HG03457 (cell line): ENCODE measurements at regions not wholly inside any gene's neighbourhood (a gene's known extent, or its start where the extent isn't known, plus 50 kb on each side); places are given as distances from the start of the nearest gene placed in this dataset.
"Not testable (repeated sequence)": the region's sequence is repeated elsewhere in the genome, so short reads cannot be mapped to it uniquely, and the experiment has no call there.

Experiments used
- ATAC-seq: cut with Tn5 transposase; IDR thresholded peaks from one replicate; pipeline ENCODE4 v1.9.1; 2021; ENCODE audit warnings: moderate number of reproducible peaks; ENCODE audit not compliant: unreplicated experiment

DNA sequence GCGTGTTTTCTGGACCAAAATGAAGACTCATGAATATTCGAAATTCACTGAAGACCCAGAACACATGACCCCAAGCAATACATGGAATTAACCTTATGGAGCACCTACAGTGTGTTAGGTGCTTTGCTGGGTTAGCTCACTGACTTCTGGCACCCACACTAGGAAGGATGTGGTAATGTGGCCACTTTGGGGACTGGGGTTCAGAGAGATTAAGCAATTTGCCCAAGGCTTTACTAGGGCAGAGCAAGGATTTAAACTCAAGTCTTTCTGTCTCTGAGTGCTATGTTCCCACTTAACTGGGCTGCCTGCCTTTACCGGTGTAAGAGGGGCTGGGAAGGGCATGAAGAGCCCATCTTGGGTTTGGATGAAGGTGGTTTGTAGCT is 162.0 kb upstream of the ATP6AP2 start:
- no peak for ATAC-seq

GRCh38 chrX:40418146-40418812 is 162.5 kb upstream of the ATP6AP2 start:
- ATAC-seq, result no peak

DNA sequence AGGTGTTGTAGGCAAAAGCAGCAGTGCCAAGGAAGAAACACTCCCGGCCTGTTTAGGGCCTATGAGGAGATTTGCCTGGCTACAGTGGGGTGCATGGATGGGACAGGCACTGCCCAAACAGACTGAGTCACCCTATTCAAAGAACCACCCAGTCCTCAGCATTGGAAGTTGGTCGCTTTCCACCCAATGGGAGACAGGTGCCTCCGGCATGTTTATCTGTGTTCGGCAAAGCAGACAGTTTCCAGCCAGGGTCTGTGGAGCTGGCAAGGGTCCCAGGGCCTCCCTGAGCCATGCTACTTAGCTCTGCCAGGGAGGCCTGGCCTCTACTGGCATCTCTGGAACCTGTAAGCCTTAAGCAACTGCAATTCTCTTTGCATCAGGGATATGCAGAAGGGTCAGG is 165.1 kb upstream of the ATP6AP2 start:
- ATAC-seq, result no peak

DNA sequence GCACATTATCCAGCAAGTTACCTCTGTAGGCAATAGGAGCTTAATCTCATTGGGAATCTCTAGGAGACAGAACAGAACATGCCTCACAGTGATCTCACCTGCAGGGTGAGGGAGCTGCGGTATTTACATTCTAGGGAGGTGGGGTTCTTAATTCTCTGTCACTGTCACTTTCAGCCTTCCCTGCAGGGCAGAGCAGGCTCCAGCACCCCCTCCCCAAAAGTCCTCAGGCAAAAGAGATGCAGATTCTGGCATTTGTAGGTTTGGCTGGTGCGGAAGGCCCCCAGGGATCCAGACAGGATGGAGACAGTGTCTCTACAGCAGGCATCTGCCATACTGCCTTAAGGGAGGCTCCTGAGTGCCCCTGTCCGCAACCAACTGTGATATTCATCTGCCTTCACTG is 166.4 kb upstream of the ATP6AP2 start:
- ATAC-seq, result no peak

GRCh38 chrX:40411340-40412111 is 169.2 kb upstream of the ATP6AP2 start:
- ATAC-seq, result no peak

DNA sequence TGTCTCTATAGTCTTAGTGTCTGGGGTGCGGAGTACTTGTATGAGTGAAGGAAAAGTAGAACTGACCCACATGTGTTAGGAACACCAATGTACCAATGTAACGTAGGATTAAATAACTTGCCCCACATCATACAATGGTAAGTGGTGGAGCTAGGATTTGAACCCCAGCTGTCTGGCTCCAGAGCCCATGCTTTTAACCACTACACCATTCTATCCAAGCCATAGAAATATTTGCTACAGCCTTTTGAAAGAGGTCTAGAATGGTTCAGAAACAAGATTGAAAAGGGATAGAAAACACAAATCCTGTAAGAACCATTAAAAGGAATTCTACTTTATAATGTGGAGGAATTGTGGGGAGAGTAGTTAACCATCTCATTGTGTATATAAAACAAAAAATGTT is 169.9 kb upstream of the ATP6AP2 start:
- no peak for ATAC-seq

- no peak for ATAC-seq
Measured at GRCh38 chrX:40406330-40406859, 174.4 kb upstream of the ATP6AP2 start.

DNA sequence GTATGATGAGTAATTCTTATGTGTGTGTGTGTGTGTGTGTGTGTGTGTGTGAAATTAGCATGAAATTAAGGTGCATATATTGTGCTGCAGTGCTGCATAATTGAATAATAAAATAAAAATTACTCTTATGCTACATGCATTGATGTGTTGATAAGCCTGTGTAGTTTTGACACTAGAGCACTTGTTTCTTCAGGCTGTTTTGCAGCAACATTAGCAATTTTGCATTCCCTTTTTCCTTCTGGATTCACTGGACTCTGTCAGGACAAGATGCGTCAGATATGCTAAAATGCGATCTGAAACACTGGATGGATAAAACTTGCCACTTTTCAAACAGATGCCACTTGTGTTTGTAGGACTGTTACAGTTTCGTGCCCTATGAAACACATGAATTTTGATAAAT is 175.4 kb upstream of the ATP6AP2 start:
- no peak for ATAC-seq

- ATAC-seq, result no peak
Measured at GRCh38 chrX:40403757-40404156, 177.0 kb upstream of the ATP6AP2 start.

GRCh38 chrX:40402831-40403533 is 177.8 kb upstream of the ATP6AP2 start:
- no peak for ATAC-seq

DNA sequence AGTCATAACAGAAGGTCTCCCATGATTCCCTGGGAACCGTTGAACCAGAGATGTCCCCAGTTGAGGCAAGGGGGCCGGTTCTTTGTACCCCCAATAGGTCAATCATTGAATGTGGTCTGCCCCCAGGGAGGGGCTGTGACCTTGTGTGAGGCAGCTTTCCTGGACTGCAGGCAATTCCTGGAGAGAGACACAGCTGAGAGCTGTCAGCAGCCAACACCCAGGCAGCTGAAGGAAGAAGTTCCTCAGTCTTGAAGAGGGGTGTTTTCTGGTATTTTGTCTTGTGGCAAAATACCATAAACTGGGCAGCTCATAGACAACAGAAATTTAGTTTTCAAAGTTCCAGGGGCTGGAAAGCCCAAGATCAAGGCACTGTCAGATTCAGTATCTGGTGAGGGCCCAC is 185.7 kb upstream of the ATP6AP2 start:
- ATAC-seq, result no peak

- ATAC-seq, result no peak
Measured at GRCh38 chrX:40394302-40394701, 186.5 kb upstream of the ATP6AP2 start.

GRCh38 chrX:40392599-40392998 is 188.2 kb upstream of the ATP6AP2 start:
- ATAC-seq, result no peak

DNA sequence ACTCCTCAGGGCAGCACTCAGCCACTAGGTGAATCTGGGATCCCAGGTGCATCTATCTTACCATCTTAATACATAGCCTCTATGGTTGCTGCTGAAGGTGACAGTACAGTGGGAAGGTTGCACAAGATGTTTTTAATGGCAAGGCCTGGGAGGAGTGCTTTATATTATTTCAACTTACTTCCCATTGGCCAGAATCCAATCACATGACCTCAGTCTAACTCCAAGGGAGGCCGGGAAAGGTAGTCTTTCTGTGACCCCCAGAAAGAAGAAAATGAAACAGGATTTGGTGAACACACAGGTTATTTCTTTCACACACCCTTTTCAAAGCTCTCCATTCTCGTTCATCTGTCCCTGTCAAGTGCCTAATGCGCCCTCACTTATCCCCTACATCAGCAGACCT is 189.1 kb upstream of the ATP6AP2 start:
- ATAC-seq, result no peak

DNA sequence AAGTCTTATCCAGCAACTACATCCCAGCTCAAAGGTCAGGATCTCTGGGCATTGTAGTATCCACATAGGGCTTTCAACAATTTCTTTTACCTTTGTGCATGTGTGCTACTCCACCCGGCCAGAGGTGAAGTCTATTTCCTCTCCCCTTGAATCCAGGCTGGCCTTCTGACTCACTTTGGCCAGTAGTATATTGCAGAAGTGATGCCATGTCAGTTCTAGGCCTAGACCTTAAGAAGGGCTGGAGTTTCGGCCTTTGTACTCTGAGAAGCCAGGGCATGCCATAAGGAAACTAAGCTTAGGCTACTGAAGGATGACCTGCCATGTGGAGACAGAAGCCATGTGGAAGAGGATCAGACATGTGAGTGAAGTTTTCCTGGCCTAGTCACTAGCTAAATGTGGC is 191.2 kb upstream of the ATP6AP2 start:
- ATAC-seq, result no peak

DNA sequence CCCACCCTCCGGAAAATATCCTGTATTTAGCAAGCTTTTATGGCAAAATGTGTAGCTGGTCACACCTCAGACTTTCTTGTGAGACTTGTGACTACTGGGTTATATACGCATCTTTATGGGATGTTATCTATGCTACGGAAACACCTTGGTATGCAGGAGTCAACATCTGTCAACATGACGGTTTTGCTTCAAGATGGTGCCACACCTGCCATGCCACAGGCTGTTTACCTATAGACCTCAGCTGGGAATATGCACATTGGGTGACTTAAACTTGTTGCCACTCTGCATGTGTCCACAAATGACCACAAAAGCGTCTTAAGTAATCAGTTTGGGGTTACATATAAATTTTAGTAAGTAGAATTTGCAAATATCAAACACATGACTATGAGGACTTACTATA is 192.3 kb upstream of the ATP6AP2 start:
- ATAC-seq, result no peak

GRCh38 chrX:40387869-40388268 is 192.9 kb upstream of the ATP6AP2 start:
- ATAC-seq, result not testable (repeated sequence)

DNA sequence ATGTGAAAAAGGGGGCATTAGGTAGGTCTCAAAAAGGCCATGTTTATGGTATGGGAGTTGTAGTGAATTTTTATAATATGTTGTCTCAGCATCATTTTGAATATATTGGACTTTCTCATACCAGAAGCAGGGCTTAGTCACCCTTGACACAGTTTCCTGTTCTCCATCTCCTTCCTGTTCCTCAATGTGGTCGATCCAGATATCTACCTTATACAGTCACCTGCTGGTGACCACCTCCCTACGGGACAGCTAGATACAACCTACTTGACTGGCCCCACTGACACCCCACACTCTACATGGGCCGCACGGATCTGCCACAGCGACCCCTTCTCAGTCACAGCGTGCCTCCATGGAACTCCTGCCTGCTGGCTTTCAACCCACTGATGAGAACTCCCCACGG is 193.5 kb upstream of the ATP6AP2 start:
- not testable (repeated sequence) for ATAC-seq

GRCh38 chrX:40385682-40386081 is 195.1 kb upstream of the ATP6AP2 start:
- no peak for ATAC-seq

GRCh38 chrX:40385256-40385655 is 195.5 kb upstream of the ATP6AP2 start:
- ATAC-seq, result no peak

- ATAC-seq, result no peak
Measured at GRCh38 chrX:40383969-40384368, 196.8 kb upstream of the ATP6AP2 start.

GRCh38 chrX:40383360-40383759 is 197.4 kb upstream of the ATP6AP2 start:
- ATAC-seq, result no peak
